GM18519 (cell line): ENCODE measurements at regions not wholly inside any gene's neighbourhood (a gene's known extent, or its start where the extent isn't known, plus 50 kb on each side); places are given as distances from the start of the nearest gene placed in this dataset.

Source experiments
- ATAC-seq: cut with Tn5 transposase; IDR thresholded peaks from one replicate; pipeline ENCODE4 v1.9.1; 2021; ENCODE audit warnings: mild to moderate bottlenecking, moderate library complexity; ENCODE audit not compliant: unreplicated experiment, low FRiP score

GRCh38 chr7:35463751-35464150 is 209.9 kb upstream of the TBX20 start:
- no peak for ATAC-seq

- ATAC-seq = no peak
Observed at GRCh38 chr7:35463176-35463700, 209.3 kb upstream of the TBX20 start.

- ATAC-seq = no peak
Observed at GRCh38 chr7:35454575-35455385, 200.9 kb upstream of the TBX20 start.

- no peak for ATAC-seq
Observed at GRCh38 chr7:35450456-35451214, 196.7 kb upstream of the TBX20 start.

GRCh38 chr7:35448486-35448885 is 194.6 kb upstream of the TBX20 start:
- no peak for ATAC-seq

GRCh38 chr7:35446091-35446490 is 192.2 kb upstream of the TBX20 start:
- ATAC-seq = no peak

GRCh38 chr7:35437619-35438275 is 183.8 kb upstream of the TBX20 start:
- ATAC-seq = no peak

- no peak for ATAC-seq
Observed at GRCh38 chr7:35436452-35436851, 182.6 kb upstream of the TBX20 start.

GRCh38 chr7:35430547-35431153 is 176.8 kb upstream of the TBX20 start:
- ATAC-seq = no peak

GRCh38 chr7:35424869-35425495 is 171.1 kb upstream of the TBX20 start:
- ATAC-seq = peak; percentile 51

- ATAC-seq = no peak
Observed at GRCh38 chr7:35424440-35424839, 170.5 kb upstream of the TBX20 start.

GRCh38 chr7:35422715-35423114 is 168.8 kb upstream of the TBX20 start:
- no peak for ATAC-seq

GRCh38 chr7:35420656-35421055 is 166.8 kb upstream of the TBX20 start:
- ATAC-seq = no peak

- ATAC-seq = no peak
Observed at GRCh38 chr7:35419391-35419755, 165.5 kb upstream of the TBX20 start.

GRCh38 chr7:35418716-35419390 is 165.0 kb upstream of the TBX20 start:
- ATAC-seq = no peak

- ATAC-seq = no peak
Observed at GRCh38 chr7:35416568-35416967, 162.7 kb upstream of the TBX20 start.

- no peak for ATAC-seq
Observed at GRCh38 chr7:35415411-35415822, 161.5 kb upstream of the TBX20 start.

GRCh38 chr7:35411331-35411730 is 157.4 kb upstream of the TBX20 start:
- ATAC-seq = no peak

GRCh38 chr7:35405461-35405860 is 151.6 kb upstream of the TBX20 start:
- no peak for ATAC-seq
